ENCODE measurements at regions not wholly inside any gene's neighbourhood (a gene's known extent, or its start where the extent isn't known, plus 50 kb on each side); places are given as distances from the start of the nearest gene placed in this dataset.

GRCh38 chr14:58798173-58798572 lies 160.4 kb downstream of the DACT1 start:
- Histone ChIP-seq H3K27ac (ENCODE audit: low read depth in 2 of 2, low read length in 1 of 2) (no peak overlapping the region), H3K4me1 (ENCODE audit: control insufficient read depth in 2 of 2, insufficient read depth in 2 of 2, low read length in 1 of 2) (no peaks in the 10 kb centered on the region), H3K36me3 (ENCODE audit: control insufficient read depth in 2 of 2, insufficient read depth in 2 of 2, low read length in 1 of 2) (no peaks in the 10 kb centered on the region), H3K27me3 (ENCODE audit: control insufficient read depth in 1 of 2, insufficient read depth in 2 of 2, low read length in 2 of 2) (no peaks in the 10 kb centered on the region), H3K9me3 (ENCODE audit: control insufficient read depth in 2 of 2, insufficient read depth in 1 of 2, low read depth in 1 of 2, low read length in 1 of 2) (no peaks in the 10 kb centered on the region), H3K4me3 (ENCODE audit: low read depth in 1 of 2, low read length in 2 of 2) (no peak overlapping the region)
- WGBS, 2 donors = 84 to 85% methylated on average over 5 of the region's 5 CpGs

- H3K27ac ChIP-seq (ENCODE audit: low read depth in 2 of 2, low read length in 1 of 2) = no peak overlapping the region
- no peaks in the 10 kb centered on the region for H3K27me3 ChIP-seq (ENCODE audit: control insufficient read depth in 1 of 2, insufficient read depth in 2 of 2, low read length in 2 of 2)
- no peaks in the 10 kb centered on the region for H3K4me1 ChIP-seq (ENCODE audit: control insufficient read depth in 2 of 2, insufficient read depth in 2 of 2, low read length in 1 of 2)
- peaks cover 0 to 2% of the 10 kb centered on the region in 2 donors for H3K9me3 ChIP-seq (ENCODE audit: control insufficient read depth in 2 of 2, insufficient read depth in 1 of 2, low read depth in 1 of 2, low read length in 1 of 2)
- no peaks in the 10 kb centered on the region for H3K36me3 ChIP-seq (ENCODE audit: control insufficient read depth in 2 of 2, insufficient read depth in 2 of 2, low read length in 1 of 2)
- H3K4me3 ChIP-seq (ENCODE audit: low read depth in 1 of 2, low read length in 2 of 2) = no peak overlapping the region
These were observed 163.3 kb downstream of the DACT1 start for GRCh38 chr14:58801086-58801485.

GRCh38 chr14:58805057-58805456 lies 167.3 kb downstream of the DACT1 start:
- Histone ChIP-seq H3K27ac (ENCODE audit: low read depth in 2 of 2, low read length in 1 of 2) (no peak overlapping the region), H3K36me3 (ENCODE audit: control insufficient read depth in 2 of 2, insufficient read depth in 2 of 2, low read length in 1 of 2) (no peaks in the 10 kb centered on the region), H3K4me1 (ENCODE audit: control insufficient read depth in 2 of 2, insufficient read depth in 2 of 2, low read length in 1 of 2) (no peaks in the 10 kb centered on the region), H3K27me3 (ENCODE audit: control insufficient read depth in 1 of 2, insufficient read depth in 2 of 2, low read length in 2 of 2) (no peaks in the 10 kb centered on the region), H3K9me3 (ENCODE audit: control insufficient read depth in 2 of 2, insufficient read depth in 1 of 2, low read depth in 1 of 2, low read length in 1 of 2) (peaks cover 0 to 2% of the 10 kb centered on the region in 2 donors), H3K4me3 (ENCODE audit: low read depth in 1 of 2, low read length in 2 of 2) (no peak overlapping the region)
- WGBS, 2 donors = 57 to 60% methylated on average over 4 of the region's 4 CpGs

- no peaks in the 10 kb centered on the region for H3K4me1 ChIP-seq (ENCODE audit: control insufficient read depth in 2 of 2, insufficient read depth in 2 of 2, low read length in 1 of 2)
- no peak overlapping the region for H3K27ac ChIP-seq (ENCODE audit: low read depth in 2 of 2, low read length in 1 of 2)
- no peak overlapping the region for H3K4me3 ChIP-seq (ENCODE audit: low read depth in 1 of 2, low read length in 2 of 2)
- no peaks in the 10 kb centered on the region for H3K27me3 ChIP-seq (ENCODE audit: control insufficient read depth in 1 of 2, insufficient read depth in 2 of 2, low read length in 2 of 2)
- peaks cover 0 to 2% of the 10 kb centered on the region in 2 donors for H3K9me3 ChIP-seq (ENCODE audit: control insufficient read depth in 2 of 2, insufficient read depth in 1 of 2, low read depth in 1 of 2, low read length in 1 of 2)
- no peaks in the 10 kb centered on the region for H3K36me3 ChIP-seq (ENCODE audit: control insufficient read depth in 2 of 2, insufficient read depth in 2 of 2, low read length in 1 of 2)
- 50 to 54% methylated on average over 6 of the region's 6 CpGs for WGBS, 2 donors
These were observed 168.0 kb downstream of the DACT1 start for GRCh38 chr14:58805605-58806409.

- no peaks in the 10 kb centered on the region for H3K4me1 ChIP-seq (ENCODE audit: control insufficient read depth in 2 of 2, insufficient read depth in 2 of 2, low read length in 1 of 2)
- no peak overlapping the region for H3K4me3 ChIP-seq (ENCODE audit: low read depth in 1 of 2, low read length in 2 of 2)
These were observed 169.4 kb downstream of the DACT1 start for GRCh38 chr14:58807191-58807590.

GRCh38 chr14:58808828-58809227 lies 171.1 kb downstream of the DACT1 start:
- 24 to 25% methylated on average over 4 of the region's 4 CpGs for WGBS, 2 donors
- H3K27ac ChIP-seq (ENCODE audit: low read depth in 2 of 2, low read length in 1 of 2) = no peak overlapping the region

More at GRCh38 chr14:58807191-58807590, 169.4 kb downstream of the DACT1 start:
- Histone ChIP-seq H3K27ac (ENCODE audit: low read depth in 2 of 2, low read length in 1 of 2) (no peak overlapping the region), H3K27me3 (ENCODE audit: control insufficient read depth in 1 of 2, insufficient read depth in 2 of 2, low read length in 2 of 2) (no peaks in the 10 kb centered on the region), H3K9me3 (ENCODE audit: control insufficient read depth in 2 of 2, insufficient read depth in 1 of 2, low read depth in 1 of 2, low read length in 1 of 2) (peaks cover 0 to 2% of the 10 kb centered on the region in 2 donors), H3K36me3 (ENCODE audit: control insufficient read depth in 2 of 2, insufficient read depth in 2 of 2, low read length in 1 of 2) (no peaks in the 10 kb centered on the region)

GRCh38 chr14:58809520-58809919 lies 171.8 kb downstream of the DACT1 start:
- Histone ChIP-seq H3K4me3 (ENCODE audit: low read depth in 1 of 2, low read length in 2 of 2) (no peak overlapping the region), H3K9me3 (ENCODE audit: control insufficient read depth in 2 of 2, insufficient read depth in 1 of 2, low read depth in 1 of 2, low read length in 1 of 2) (peaks cover 0 to 2% of the 10 kb centered on the region in 2 donors), H3K4me1 (ENCODE audit: control insufficient read depth in 2 of 2, insufficient read depth in 2 of 2, low read length in 1 of 2) (no peaks in the 10 kb centered on the region), H3K27me3 (ENCODE audit: control insufficient read depth in 1 of 2, insufficient read depth in 2 of 2, low read length in 2 of 2) (no peaks in the 10 kb centered on the region), H3K27ac (ENCODE audit: low read depth in 2 of 2, low read length in 1 of 2) (no peak overlapping the region), H3K36me3 (ENCODE audit: control insufficient read depth in 2 of 2, insufficient read depth in 2 of 2, low read length in 1 of 2) (no peaks in the 10 kb centered on the region)
- 27 to 59% methylated on average over 1 of the region's 1 CpG for WGBS, 2 donors

More at GRCh38 chr14:58808828-58809227, 171.1 kb downstream of the DACT1 start:
- H3K4me1 ChIP-seq (ENCODE audit: control insufficient read depth in 2 of 2, insufficient read depth in 2 of 2, low read length in 1 of 2) = no peaks in the 10 kb centered on the region
- no peaks in the 10 kb centered on the region for H3K27me3 ChIP-seq (ENCODE audit: control insufficient read depth in 1 of 2, insufficient read depth in 2 of 2, low read length in 2 of 2)
- H3K36me3 ChIP-seq (ENCODE audit: control insufficient read depth in 2 of 2, insufficient read depth in 2 of 2, low read length in 1 of 2) = no peaks in the 10 kb centered on the region
- H3K4me3 ChIP-seq (ENCODE audit: low read depth in 1 of 2, low read length in 2 of 2) = no peak overlapping the region
- H3K9me3 ChIP-seq (ENCODE audit: control insufficient read depth in 2 of 2, insufficient read depth in 1 of 2, low read depth in 1 of 2, low read length in 1 of 2) = peaks cover 0 to 2% of the 10 kb centered on the region in 2 donors

GRCh38 chr14:58812050-58812910 lies 174.5 kb downstream of the DACT1 start:
- Histone ChIP-seq H3K4me3 (ENCODE audit: low read depth in 1 of 2, low read length in 2 of 2) (no peak overlapping the region), H3K4me1 (ENCODE audit: control insufficient read depth in 2 of 2, insufficient read depth in 2 of 2, low read length in 1 of 2) (peaks cover 0 to 3% of the 10 kb centered on the region in 2 donors), H3K27me3 (ENCODE audit: control insufficient read depth in 1 of 2, insufficient read depth in 2 of 2, low read length in 2 of 2) (no peaks in the 10 kb centered on the region), H3K36me3 (ENCODE audit: control insufficient read depth in 2 of 2, insufficient read depth in 2 of 2, low read length in 1 of 2) (no peaks in the 10 kb centered on the region), H3K27ac (ENCODE audit: low read depth in 2 of 2, low read length in 1 of 2) (no peak overlapping the region), H3K9me3 (ENCODE audit: control insufficient read depth in 2 of 2, insufficient read depth in 1 of 2, low read depth in 1 of 2, low read length in 1 of 2) (peaks cover 0 to 2% of the 10 kb centered on the region in 2 donors)
- whole genome bisulfite sequencing, 2 donors = 71 to 74% methylated on average over 3 of the region's 3 CpGs

- Histone ChIP-seq H3K27me3 (ENCODE audit: control insufficient read depth in 1 of 2, insufficient read depth in 2 of 2, low read length in 2 of 2) (no peaks in the 10 kb centered on the region), H3K9me3 (ENCODE audit: control insufficient read depth in 2 of 2, insufficient read depth in 1 of 2, low read depth in 1 of 2, low read length in 1 of 2) (peaks cover 0 to 2% of the 10 kb centered on the region in 2 donors), H3K36me3 (ENCODE audit: control insufficient read depth in 2 of 2, insufficient read depth in 2 of 2, low read length in 1 of 2) (no peaks in the 10 kb centered on the region), H3K4me1 (ENCODE audit: control insufficient read depth in 2 of 2, insufficient read depth in 2 of 2, low read length in 1 of 2) (peaks cover 0 to 3% of the 10 kb centered on the region in 2 donors), H3K27ac (ENCODE audit: low read depth in 2 of 2, low read length in 1 of 2) (no peak overlapping the region), H3K4me3 (ENCODE audit: low read depth in 1 of 2, low read length in 2 of 2) (no peak overlapping the region)
- 82 to 85% methylated on average over 2 of the region's 2 CpGs for WGBS, 2 donors
These were observed 176.0 kb downstream of the DACT1 start for GRCh38 chr14:58813745-58814144.

Measured in esophagus (tissue), 2 donors.